NCI-H1105 (cell line): ENCODE measurements at regions not wholly inside any gene's neighbourhood (a gene's known extent, or its start where the extent isn't known, plus 50 kb on each side); places are given as distances from the start of the nearest gene placed in this dataset.
A peak's percentile ranks its signal among the peaks of the same experiment; 100 is the strongest.
"Not testable (repeated sequence)": the region's sequence is repeated elsewhere in the genome, so short reads cannot be mapped to it uniquely, and the experiment has no call there.

Source experiments
- DNase-seq: peaks from one replicate; lab custom pipeline; 2025; lab: John Stamatoyannopoulos, UW

DNA sequence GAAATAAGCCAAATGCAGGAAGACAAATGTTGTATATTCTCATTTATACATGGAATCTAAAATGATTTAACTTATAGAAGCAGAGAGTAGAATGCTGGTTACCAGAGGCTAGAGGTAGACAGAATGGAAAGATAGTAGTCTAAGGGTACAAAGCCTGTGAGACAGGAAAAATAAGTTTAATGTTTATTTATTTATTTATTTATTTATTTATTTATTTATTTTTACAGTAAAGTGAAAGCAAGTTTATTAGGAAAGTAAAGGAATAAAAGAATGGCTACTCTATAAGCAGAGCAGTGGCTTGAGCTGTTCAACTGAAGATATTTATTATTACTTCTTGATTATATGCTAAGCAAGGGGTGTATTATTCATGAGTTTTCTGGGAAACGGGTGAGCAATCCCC, 203.2 kb downstream of the LAS1L start:
- DNase-seq = no peak

DNA sequence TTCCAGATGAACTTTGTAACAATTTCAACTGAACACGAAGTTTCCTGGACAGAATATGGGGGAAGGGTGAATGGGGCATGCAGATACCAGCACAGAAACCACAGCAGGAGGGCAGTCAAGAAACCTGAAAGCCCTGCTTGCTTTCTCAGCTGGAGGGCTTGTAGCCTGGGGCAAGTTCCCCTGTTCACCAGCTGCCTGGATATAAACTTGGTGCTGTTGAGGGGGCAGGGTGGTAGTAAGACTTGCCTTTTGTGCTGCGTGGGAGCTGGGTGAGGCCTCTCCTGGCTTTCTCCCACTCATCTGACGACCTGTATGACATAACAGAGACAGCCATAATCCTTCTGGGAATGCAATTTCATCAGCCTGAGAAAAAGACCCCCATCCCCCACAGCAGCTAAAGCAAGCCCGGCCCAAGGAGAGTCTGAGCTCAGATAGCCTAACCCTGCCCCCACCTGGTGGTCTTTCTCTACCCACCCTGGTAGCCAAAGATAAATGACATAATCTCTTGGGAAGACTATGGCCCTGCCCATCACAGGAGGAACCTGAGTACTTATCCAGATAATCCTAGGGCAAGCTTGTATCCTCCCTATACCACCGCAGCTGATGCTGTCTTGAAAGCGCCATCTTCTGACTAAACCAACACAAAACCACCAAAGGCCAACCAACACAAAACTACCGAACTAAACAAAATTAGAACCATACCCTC, 234.3 kb downstream of the LAS1L start:
- DNase-seq = no peak

DNA sequence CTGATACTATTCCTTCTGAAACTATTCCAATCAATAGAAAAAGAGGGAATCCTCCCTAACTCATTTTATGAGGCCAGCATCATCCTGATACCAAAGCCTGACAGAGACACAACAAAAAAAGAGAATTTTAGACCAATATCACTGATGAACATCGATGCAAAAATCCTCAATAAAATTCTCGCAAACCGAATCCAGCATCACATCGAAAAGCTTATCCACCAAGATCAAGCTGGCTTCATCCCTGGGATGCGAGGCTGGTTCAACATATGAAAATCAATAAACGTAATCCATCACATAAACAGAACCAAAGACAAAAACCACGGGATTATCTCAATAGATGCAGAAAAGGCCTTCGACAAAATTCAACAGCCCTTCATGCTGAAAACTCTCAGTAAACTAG, 251.7 kb downstream of the LAS1L start:
- not testable (repeated sequence) for DNase-seq

DNA sequence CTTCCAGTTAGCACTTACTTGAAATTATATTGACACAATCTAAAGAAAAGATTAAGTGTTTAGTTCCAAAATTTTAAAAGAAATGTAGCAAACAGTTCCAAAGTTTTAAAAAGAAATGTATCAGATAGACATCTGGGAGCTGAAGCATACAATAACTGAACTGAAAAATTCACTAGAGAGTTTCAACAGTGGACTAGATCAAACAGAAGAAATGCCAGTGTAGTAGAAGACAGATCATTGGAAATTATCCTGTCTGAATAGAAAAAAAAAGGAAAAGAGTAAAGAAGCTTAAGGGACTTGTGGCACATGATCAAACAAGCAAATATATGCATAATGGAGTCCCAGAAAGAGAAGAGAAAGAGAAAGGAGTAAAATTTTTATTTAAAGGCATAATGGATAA, 261.4 kb downstream of the LAS1L start:
- DNase-seq = no peak

DNA sequence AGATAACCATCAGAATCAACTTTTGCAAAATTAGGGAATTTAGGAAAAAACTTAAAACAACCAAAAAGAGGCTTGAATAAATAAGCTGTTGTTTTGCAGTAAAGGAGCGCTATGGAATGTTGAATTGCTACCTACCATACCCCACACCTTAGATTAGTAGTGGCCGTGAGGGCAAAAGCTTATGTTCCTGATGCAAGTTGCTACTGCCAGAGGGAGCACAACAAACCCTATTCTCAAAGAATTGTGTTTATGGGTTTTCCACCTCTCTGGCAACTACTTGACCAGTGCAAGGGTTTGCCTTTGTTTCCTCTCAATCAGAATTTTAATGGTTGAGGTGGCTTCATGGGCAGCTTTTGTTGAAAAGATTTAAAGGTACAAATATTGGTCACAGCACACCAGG, 268.1 kb downstream of the LAS1L start:
- DNase-seq = no peak

DNA sequence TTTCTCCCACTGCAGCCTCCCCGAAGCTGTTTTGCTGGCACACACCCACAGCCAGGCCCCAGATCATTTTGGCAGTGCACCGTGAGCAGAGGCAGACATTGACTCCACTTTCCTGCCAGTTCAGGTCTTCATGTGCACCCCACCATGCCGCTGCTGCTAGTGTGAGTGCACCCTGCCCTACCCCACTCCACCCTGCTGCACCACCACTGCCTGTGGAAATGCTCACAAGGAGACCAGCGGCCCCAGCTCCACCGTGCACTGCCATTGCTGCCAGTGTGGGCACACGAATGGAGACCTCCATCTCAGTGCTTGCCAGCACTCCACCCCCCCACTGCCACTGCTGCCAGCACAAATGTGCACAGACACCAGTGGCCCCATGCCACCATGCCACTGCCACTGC, 277.6 kb upstream of the ZC4H2 start:
- no peak for DNase-seq

DNA sequence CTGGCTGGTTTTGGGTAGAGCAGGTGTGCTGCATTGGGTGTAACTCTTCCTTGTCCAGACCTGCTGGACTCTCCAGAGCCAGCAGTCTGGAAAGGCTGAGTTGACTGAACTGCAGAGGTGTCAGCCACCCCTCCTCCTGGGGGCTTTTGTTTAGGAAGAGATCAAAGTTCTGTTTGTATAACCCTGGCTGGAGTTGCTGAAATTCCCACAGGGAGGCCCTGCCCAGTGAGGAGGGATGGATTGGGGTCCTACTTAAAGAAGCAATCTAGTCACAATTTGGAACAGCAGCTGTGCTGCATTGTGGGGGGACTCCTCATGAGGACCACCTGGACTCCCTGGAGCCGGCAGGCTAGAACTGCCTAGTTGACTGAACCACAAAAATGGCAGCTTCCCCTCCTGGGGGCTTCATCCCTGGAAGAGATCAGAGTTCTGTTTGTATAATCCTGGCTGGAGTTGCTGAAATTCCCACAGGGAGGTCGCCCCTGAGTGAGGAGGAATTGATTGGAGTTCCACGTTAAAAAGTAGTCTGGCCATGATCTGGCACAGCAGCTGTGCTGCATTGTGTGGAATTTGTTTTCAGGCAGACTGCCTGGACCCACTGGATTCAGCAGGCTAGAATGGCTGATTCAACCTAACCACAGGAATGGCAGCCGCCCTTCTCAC, 264.9 kb upstream of the ZC4H2 start:
- DNase-seq = no peak

DNA sequence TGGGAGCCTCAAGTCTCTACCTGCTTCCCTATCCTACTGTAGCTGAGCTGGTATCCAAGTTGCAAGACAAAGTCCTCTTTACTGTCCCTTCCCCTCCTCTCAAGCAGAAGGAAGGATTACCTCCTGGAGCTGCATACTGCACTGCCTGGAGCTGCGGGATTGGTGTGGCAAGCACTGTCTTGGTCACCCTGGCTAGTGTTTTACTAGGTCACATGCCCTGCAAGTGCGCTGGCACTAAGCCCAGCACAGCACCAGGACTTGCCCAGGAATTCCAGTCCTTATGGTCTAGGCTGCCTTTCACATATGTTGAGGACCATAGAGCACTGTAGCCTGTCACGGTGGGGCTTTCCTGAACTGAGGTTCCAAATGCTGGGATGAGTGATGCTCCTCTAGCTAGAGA, 227.3 kb upstream of the ZC4H2 start:
- no peak for DNase-seq

DNA sequence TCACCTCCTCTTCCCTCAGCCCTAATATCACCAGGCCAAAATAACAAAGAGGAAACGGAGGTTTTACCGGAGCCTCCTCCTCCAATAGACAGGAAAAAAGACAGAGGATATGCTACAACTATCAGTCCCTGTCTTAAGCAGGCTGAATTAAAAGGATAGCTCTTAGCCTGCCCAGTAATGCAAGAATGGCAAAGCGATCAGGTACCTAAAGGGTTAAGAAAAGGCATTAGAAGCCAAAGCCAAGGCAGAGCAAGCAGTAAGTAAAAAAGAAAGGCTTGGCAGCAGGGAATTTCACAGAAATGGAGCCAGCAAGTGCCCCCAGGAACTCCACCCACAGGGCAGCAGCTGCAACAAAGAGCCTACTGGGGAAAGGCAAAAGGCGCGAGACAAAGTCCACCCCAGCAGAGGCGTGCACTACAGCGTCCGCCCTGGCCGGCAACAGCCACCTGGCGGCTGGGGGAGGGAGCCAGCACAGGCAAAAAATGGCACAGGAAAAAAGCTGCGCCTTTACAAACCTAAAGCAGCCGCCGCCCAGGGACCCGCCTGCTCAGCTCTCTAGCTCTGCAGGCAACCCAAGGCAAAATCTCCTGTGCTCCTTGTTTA, 220.6 kb upstream of the ZC4H2 start:
- no peak for DNase-seq

DNA sequence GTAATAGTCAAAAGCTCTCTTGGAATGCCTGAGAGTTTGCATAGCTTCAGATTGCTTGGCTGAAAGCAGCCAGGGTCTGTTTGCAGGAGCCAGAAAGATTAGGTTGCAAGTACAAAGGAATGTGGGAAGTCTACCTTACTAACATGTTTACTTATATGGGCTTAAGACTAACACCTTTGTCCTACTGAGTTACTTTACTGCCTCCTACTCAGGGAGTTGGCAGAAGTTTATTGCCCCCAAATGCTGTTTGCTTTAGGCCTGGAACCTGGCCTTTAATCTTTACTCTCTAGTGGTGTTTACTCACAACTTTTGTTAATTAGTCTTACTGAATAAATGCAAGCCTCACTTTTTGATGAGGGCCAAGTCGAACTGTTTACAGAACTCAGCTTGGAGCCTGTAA, 219.4 kb upstream of the ZC4H2 start:
- no peak for DNase-seq

DNA sequence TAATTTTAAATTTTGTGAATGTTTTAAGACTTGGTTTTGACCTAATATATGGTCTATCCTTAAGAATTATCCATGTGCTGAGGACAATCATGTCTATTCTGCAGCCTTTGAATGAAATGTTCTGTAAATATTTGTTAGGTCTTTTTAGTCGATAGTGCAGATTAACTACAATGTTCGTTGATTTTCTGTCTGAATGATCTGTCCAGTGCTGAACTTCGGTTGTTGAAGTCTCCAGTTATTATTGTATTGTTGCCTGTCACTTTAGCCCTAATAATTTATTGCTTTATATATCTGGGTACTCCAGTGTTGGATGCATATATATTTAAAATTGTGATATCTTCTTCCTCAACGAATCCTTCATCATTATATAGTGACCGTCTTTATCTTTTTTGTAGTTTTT, 218.3 kb upstream of the ZC4H2 start:
- no peak for DNase-seq

DNA sequence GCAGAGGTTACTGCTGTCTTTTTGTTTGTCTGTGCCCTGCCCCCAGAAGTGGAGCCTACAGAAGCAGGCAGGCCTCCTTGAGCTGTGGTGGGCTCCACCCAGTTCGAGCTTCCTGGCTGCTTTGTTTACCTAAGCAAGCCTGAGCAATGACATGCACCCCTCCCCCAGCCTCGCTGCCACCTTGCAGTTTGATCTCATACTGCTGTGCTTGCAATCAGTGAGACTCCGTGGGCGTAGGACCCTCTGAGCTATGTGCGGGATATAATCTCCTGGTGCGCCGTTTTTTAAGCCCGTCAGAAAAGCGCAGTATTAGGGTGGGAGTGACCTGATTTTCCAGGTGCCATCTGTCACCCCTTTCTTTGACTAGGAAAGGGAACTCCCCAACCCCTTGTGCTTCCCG, 187.1 kb upstream of the ZC4H2 start:
- DNase-seq = not testable (repeated sequence)

DNA sequence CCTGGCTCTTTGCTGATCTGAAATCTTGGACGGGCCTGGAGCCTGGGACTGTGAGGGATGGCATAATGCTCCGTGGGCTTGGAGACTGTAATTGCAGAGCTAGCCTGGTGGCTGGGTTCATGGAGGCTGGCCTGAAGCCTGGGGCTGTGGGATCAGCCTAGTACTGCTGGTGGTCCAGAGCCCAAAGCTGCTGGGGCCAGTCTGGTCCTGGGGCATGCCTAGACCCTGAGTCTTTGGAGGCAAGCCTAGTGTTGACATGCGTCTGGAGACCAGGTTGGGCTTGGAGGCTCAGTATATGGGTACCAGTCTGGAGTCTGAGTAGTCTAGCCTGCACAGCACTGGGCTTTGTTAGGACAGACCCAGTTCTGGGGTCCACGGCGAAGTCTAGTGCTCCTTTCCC, 172.0 kb upstream of the ZC4H2 start:
- DNase-seq = no peak

DNA sequence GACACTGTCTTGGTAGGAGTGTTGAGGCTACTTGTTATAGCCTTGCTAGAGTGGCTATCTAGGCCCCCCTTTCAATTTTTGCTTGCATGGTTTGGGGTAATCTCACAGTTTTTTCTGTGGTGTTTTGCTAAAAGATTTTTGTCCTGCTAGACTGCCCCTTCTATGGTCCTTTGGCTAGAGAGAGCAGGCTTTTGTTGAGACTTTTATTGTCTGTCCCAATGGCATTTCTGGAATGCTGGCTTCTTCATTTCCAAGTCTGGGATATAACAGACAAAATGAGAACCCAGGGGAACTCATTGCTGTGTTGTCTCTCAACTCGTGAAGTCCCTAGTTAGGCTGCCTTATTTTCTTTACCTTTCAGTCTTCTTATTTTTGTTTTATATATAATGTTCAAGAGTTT, 160.2 kb upstream of the ZC4H2 start:
- DNase-seq = no peak

DNA sequence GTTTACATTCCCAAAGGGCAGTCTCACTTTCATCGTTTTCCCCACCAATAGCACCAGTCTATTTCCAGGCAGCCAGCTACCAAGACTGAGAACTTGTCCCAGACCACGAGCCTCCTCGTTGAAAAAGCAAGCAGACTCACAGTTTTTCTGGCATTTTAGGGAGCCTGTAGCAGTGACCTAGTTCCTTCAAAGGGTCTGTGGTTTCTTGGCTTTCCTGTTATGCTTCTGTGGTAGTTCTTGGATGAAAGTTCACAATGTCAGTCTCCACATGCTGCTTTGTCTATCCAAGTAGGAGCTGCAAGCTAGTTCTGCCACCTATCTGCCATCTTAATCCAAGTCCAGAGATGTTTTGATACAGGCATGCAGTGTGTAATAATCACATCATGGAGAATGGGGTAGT, 151.6 kb upstream of the ZC4H2 start:
- DNase-seq = no peak

DNA sequence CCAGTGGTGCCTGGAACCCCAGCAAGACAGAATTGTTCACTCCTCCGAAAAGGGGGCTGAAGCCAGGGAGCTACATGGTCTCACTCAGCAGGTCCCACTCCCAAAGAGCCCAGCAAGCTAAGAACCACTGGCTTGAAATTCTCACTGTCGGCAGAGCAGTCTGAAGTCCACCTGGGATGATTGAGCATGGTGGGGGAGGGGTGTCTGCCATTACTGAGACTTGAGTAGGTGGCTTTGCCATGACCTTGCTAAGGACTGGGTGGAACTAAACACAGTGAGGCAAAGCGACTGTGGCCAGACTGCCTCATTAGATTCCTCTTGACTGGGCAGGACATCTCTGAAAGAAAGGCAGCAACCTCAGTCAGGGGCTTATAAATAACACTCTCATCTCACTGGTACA, 122.6 kb upstream of the ZC4H2 start:
- no peak for DNase-seq

DNA sequence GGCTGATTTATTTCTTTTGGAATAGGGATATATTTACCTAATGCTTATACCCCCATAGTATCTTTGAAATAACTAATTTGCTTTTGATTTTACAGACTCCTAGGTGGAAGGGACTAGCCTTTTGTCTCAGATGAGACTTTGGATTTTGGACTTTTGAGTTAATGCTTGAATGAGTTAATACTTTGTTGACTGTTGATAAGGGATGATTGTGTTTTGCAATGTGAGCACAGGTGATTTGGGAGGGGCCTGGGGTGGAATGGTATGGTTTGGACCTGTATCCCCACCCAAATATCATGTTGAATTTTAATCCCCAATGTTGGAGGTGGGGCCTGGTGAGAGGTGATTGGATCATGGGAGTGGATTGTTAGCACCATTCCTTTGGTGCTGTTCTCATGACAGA, 117.4 kb upstream of the ZC4H2 start:
- no peak for DNase-seq

DNA sequence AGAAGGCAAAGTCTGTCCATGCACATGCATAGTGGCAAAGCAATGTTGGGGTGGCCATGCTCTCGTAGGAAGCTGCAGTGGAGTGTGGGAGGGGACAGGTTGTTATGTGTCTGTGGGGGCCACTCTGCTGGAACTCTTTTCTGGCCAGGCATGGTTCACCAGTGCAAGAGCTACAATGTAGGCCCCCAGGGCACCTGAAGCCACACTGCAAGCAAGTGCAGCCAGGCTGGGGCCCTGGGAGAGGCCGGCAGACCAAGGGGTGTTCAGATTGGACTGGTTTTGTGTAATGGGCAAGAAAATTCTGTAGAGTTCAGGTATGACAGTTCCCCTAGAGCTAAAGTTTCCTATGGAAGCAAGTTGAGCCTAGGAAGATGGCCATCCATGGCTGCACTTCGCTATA, 97.0 kb upstream of the ZC4H2 start:
- no peak for DNase-seq

DNA sequence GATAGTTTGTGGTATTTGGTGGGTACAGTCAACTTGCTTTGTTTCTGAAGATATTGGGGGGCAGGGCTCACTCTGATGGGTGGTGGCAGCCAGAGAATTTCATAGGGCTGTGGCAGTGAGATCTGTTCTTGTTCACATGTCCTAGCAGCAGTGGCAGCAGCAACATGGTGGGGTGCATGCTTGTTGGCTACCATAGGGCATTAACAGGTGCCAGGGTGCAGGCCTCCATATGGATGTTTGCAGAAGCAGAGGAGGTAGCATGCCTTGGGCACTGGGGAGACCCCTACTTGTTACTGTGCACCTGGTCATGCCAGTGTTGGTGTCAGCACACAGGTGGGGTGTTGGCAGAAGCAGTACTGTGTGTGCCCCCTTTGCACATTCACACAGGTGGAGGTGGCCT, 96.3 kb upstream of the ZC4H2 start:
- DNase-seq = no peak

DNA sequence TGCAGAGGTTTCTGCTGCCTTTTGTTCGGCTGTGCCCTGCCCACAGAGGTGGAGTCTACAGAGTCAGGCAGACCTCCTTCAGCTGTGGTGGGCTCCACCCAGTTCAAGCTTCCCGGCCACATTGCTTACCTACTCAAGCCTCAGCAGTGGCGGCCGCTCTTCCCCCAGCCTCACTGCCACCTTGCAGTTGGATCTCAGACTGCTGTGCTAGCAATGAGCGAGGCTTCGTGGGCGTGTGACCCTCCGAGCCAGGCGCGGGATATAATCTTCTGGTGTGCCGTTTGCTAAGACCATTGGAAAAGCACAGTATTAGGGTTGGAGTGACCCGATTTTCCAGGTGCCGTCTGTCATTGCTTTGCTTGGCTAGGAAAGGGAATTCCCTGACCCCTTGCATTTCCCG, 82.4 kb upstream of the ZC4H2 start:
- DNase-seq = not testable (repeated sequence)

DNA sequence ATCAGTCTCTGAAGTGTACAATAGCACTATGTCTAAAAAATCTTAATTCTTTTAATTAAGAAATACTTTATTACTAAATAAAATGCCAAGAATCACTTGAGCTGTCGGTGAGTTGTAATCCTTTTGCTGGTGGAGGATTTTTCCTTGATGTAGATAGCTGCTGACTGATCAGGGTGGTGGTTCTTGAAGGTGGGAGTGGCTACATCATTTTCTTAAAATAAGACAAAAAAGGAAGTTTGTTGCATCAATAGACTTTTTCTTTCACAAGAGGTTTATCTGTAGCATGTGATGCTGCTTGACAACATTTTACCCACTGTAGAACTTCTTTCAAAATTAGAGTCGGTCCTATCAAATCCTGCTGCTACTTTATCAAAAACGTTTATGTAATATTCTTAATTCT, 68.8 kb upstream of the ZC4H2 start:
- DNase-seq = no peak

DNA sequence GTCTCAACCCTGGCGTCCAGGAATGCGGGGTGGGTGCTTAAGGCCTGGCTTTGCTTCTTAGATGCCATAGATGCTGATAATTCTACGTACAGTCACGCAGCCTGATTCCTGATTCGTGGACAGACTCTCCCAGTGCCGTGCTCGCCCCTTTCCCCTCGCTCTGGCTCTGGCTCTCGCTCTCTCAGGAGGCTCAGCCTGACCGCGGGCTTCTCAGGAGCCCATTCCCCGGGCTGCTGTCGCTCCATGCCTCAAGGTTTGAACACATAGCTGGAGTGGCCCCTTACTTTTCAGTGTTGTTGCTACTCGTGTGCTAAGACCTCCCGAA, 59.2 kb upstream of the ZC4H2 start:
- DNase-seq = no peak

DNA sequence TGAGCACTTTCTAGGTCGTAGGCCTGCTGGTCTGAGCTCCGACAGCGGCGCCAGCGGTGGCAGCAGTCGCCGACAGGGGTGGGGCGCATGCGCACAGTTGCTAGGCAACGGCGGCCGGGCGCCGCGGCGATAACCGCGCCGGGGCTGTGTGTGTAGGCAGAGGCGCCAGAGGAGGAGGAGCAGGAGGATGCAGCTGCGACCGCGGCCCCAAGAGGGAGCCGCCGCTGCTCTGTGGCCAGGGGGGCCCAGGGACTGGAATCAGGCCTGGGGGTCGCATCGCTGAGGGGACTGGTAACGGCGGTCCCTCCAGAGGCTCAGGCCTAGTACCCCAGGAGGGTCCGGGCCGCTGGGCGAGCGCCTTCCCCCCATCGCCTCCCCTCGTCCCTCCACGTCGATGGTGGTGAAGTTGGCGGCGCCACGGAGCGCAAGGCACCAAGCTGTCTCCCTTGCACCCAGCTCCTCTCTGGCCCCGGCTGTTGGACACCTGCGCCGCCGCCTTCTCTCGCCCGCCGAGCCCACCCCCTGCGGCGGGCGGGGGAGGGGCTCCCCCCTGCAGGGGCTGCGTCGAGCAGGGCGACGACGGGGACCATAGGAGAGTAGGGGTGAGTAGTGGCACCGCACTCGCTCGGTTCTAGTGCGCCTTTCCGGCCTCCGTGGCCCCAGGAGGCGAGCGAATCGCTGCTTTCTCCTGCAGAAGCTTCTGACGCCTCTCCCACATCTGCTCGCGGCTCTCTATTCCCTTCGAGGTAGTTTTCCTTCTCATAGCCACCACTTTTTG, 58.6 kb upstream of the ZC4H2 start, which contains the start of gene ZC3H12B:
TSS of gene ZC3H12B (plus strand) at position 159 of the 778 bp plus-strand sequence.
- peak; percentile 52 for DNase-seq
